Sigmoid colon (tissue), 6 donors: ENCODE measurements at regions not wholly inside any gene's neighbourhood (a gene's known extent, or its start where the extent isn't known, plus 50 kb on each side); places are given as distances from the start of the nearest gene placed in this dataset.

Experiments
- DNase-seq: peaks from one replicate; pipeline ENCODE4 v3.0.0-alpha.2; 2019
- H3K27ac ChIP-seq, 4 donors: fragments of 200-600 bp; sonication (generic); one replicate each; pipeline ENCODE4 v1.5.1; 2016 to 2019; ENCODE audit warnings: mild to moderate bottlenecking in 1 of 4
- H3K27me3 ChIP-seq, 3 donors: fragments of 200-600 bp; sonication (generic); one replicate each; pipeline ENCODE4 v1.5.1; 2019; ENCODE audit warnings: mild to moderate bottlenecking in 1 of 3
- H3K36me3 ChIP-seq, 4 donors: fragments of 200-600 bp; sonication (generic); one replicate each; pipeline ENCODE4 v1.5.1; 2016 to 2019
- H3K4me1 ChIP-seq, 4 donors: fragments of 200-600 bp; sonication (generic); one replicate each; pipeline ENCODE4 v1.5.1; 2017 to 2019
- H3K4me3 ChIP-seq, 4 donors: fragments of 200-600 bp; sonication (generic); one replicate each; pipeline ENCODE4 v1.5.1; 2017 to 2019; ENCODE audit warnings: mild to moderate bottlenecking in 2 of 4, moderate library complexity in 1 of 4
- H3K9me3 ChIP-seq, 4 donors: fragments of 200-600 bp in 3 of 4; sonication (generic) in 3 of 4; one replicate each; pipeline versions ENCODE4 v1.5.1 to v1.6.1; 2013 to 2019
- EP300 ChIP-seq, 4 donors: sonication (generic); formaldehyde crosslinking; IDR thresholded peaks; one replicate each; pipeline ENCODE4 v1.6.1; 2017; ENCODE audit warnings: antibody characterized with exemption in 4 of 4
- POLR2A ChIP-seq, 2 donors: fragments of 450-650 bp; IDR thresholded peaks; one replicate each; pipeline ENCODE4 v1.6.1; 2016; ENCODE audit warnings: antibody characterized with exemption in 2 of 2, mild to moderate bottlenecking in 2 of 2, moderate library complexity in 2 of 2
- POLR2AphosphoS5 ChIP-seq, 4 donors: sonication (generic); formaldehyde crosslinking; IDR thresholded peaks; one replicate each; pipeline ENCODE4 v1.6.1; 2017; ENCODE audit warnings: antibody characterized with exemption in 4 of 4
- WGBS, 2 donors: extraction: QIAGEN DNeasy Blood & Tissue Kit; methylation state at CpG; one replicate each; pipeline ENCODE4 v1.1.7; 2013; 5-methylcytosine and 5-hydroxymethylcytosine counted together
- intact Hi-C: fragments of 100-400 bp; cut with DNase I; formaldehyde crosslinking; loops from one replicate; pipeline ENCODE4 v1.15.1; 2023
- TF ChIP-seq, protein P1 (sequence below), 4 experiments: fragments of 450-650 bp in 3 of 4; fragments of 200-600 bp in 1 of 4; IDR thresholded peaks; one replicate each; pipeline ENCODE4 v1.5.1; 2016 to 2019; ENCODE audit warnings: antibody characterized with exemption in 4 of 4, mild to moderate bottlenecking in 3 of 4, moderate library complexity in 2 of 4
- donor health status: healthy with polysubstance abuse.
- donor health status: healthy.

DNA sequence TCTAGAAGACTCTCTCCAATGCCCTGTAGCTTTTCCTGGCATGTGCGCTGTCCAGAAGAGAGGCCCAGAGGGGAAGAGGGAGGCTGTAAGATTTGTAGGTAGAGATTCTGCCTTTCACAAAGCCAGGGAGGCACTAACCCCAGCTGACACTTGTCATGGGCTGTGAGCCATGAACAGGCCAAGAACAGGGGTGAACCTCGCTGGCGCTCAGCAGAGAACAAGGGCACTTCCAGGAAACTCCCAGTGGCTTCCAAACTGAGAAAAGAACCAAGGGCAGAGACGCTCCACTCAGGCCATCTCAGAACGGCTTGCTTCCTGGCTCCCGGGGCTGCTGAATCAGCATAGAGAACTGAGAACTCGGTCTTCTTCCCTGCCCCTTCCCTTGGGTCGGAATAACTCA is 257.8 kb upstream of the ZNF32 start:
- Histone ChIP-seq H3K4me3 (no peak overlapping the region), H3K27me3 (no peaks in the 10 kb centered on the region), H3K27ac (peak overlapping the region; percentile 40 to 66 (median 58)), H3K36me3 (no peaks in the 10 kb centered on the region), H3K4me1 (peaks cover 0 to 40% (median 32%) of the 10 kb centered on the region in 4 donors), H3K9me3 (no peaks in the 10 kb centered on the region)
- WGBS, 2 donors, result 59 to 70% methylated on average over 8 of the region's 8 CpGs
- no peak for DNase-seq
- no peak for TF ChIP-seq EP300 (IDR thresholded peaks at IDR 0.05)
- no peak for TF ChIP-seq POLR2AphosphoS5 (IDR thresholded peaks at IDR 0.05)
- TF ChIP-seq POLR2A (IDR thresholded peaks at IDR 0.05), result no peak
- TF ChIP-seq, protein P1, sequence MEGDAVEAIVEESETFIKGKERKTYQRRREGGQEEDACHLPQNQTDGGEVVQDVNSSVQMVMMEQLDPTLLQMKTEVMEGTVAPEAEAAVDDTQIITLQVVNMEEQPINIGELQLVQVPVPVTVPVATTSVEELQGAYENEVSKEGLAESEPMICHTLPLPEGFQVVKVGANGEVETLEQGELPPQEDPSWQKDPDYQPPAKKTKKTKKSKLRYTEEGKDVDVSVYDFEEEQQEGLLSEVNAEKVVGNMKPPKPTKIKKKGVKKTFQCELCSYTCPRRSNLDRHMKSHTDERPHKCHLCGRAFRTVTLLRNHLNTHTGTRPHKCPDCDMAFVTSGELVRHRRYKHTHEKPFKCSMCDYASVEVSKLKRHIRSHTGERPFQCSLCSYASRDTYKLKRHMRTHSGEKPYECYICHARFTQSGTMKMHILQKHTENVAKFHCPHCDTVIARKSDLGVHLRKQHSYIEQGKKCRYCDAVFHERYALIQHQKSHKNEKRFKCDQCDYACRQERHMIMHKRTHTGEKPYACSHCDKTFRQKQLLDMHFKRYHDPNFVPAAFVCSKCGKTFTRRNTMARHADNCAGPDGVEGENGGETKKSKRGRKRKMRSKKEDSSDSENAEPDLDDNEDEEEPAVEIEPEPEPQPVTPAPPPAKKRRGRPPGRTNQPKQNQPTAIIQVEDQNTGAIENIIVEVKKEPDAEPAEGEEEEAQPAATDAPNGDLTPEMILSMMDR (IDR thresholded peaks at IDR 0.05), result no peak
- intact Hi-C loops, result loop anchor here (10.0 kb wide), 1 partner anchor 212 kb away; no protein-coding TSS in a partner anchor

DNA sequence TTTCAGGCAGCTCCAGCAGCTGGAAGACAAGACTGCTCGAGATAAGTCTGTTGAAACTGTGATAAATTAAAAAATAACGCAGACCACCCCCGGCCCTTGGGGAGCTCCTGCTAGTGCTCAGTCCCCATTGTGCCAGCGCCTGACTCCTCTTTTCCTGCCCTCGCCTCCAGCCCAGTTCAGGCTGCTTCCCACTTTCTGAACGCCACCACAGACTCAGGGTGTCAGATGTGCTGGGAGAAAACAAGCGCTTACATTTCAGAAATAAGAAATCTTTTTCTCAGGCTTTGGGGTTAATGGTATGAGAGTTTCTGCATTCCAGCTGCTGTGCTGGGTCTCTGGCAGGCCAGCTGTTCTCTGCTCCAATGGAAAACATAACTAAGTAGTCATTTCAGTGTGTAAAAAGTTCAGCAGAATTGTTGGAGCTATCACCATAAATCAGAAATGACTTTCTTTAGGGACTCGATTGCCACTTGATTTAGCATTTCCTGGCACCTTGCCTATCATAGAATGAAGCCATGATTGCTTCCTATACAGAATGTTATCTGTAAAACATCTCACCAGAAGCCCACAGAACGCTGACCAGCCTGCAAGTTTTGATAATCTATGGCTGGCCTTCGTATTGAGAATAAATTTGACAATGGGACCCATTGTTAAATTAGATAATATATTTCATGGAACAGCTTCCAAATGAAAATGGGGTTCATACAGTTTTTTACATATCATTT is 257.0 kb upstream of the ZNF32 start:
- Histone ChIP-seq H3K27ac (peak overlapping the region; percentile 40 to 66 (median 58)), H3K4me3 (no peak overlapping the region), H3K9me3 (no peaks in the 10 kb centered on the region), H3K36me3 (no peaks in the 10 kb centered on the region), H3K27me3 (no peaks in the 10 kb centered on the region), H3K4me1 (peaks cover 0 to 32% (median 25%) of the 10 kb centered on the region in 4 donors)
- no peak for TF ChIP-seq POLR2A (IDR thresholded peaks at IDR 0.05)
- no peak for TF ChIP-seq POLR2AphosphoS5 (IDR thresholded peaks at IDR 0.05)
- TF ChIP-seq EP300 (IDR thresholded peaks at IDR 0.05), result no peak
- TF ChIP-seq, protein P1 (IDR thresholded peaks at IDR 0.05), result no peak
- WGBS, 2 donors, result 37 to 50% methylated on average over 10 of the region's 10 CpGs
- DNase-seq, result no peak
- intact Hi-C loops, result loop anchor here (10.0 kb wide), 1 partner anchor 211 kb away; no protein-coding TSS in a partner anchor

GRCh38 chr10:43904844-43905243 is 256.2 kb upstream of the ZNF32 start:
- no peak for DNase-seq
- H3K27ac ChIP-seq, result peak overlapping the region; percentile 35 to 66 (median 52)

DNA sequence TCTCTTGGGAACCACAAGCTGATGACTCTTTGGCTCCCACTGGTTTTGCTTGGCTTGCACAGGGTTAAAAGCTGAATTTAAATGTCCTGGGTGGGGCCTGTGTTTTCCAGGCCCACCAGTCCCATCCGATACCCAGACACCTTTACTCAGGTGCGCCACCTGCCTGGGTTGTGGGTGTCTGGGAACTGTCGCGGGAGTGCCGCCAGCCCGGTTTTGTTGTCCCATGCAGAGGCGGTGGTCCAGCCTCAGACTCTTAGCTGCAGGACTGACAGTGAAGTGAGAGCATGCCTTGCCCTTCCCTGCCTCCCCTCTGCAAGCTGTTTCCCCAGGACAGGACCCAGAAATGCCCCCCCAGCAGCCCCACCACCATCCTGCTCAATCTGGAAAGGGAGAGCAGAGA is 255.6 kb upstream of the ZNF32 start:
- WGBS, 2 donors, result 77 to 78% methylated on average over 7 of the region's 7 CpGs

More at GRCh38 chr10:43904844-43905243, 256.2 kb upstream of the ZNF32 start:
- Histone ChIP-seq H3K4me3 (no peak overlapping the region), H3K9me3 (no peaks in the 10 kb centered on the region), H3K36me3 (no peaks in the 10 kb centered on the region), H3K27me3 (no peaks in the 10 kb centered on the region), H3K4me1 (peaks cover 0 to 23% (median 17%) of the 10 kb centered on the region in 4 donors)
- WGBS, 2 donors, result 66 to 75% methylated on average over 9 of the region's 9 CpGs
- intact Hi-C loops, result loop anchor here (10.0 kb wide), 1 partner anchor 210 kb away; no protein-coding TSS in a partner anchor
- TF ChIP-seq POLR2AphosphoS5 (IDR thresholded peaks at IDR 0.05) (no peak), POLR2A (IDR thresholded peaks at IDR 0.05) (no peak), EP300 (IDR thresholded peaks at IDR 0.05) (no peak)
- TF ChIP-seq, protein P1 (IDR thresholded peaks at IDR 0.05), result no peak

More for the DNA sequence above, 255.6 kb upstream of the ZNF32 start:
- Histone ChIP-seq H3K4me1 (peaks cover 0 to 21% (median 16%) of the 10 kb centered on the region in 4 donors), H3K9me3 (no peaks in the 10 kb centered on the region), H3K27ac (peak overlapping the region in 2 of 4 donors; percentile 65 to 66), H3K36me3 (no peaks in the 10 kb centered on the region), H3K4me3 (no peak overlapping the region), H3K27me3 (no peaks in the 10 kb centered on the region)
- intact Hi-C loops, result loop anchor here (10.0 kb wide), 1 partner anchor 210 kb away; no protein-coding TSS in a partner anchor
- DNase-seq, result no peak
- TF ChIP-seq, protein P1 (IDR thresholded peaks at IDR 0.05), result no peak
- TF ChIP-seq POLR2AphosphoS5 (IDR thresholded peaks at IDR 0.05) (no peak), EP300 (IDR thresholded peaks at IDR 0.05) (no peak), POLR2A (IDR thresholded peaks at IDR 0.05) (no peak)
